HEK293 (cell line): ENCODE measurements at regions not wholly inside any gene's neighbourhood (a gene's known extent, or its start where the extent isn't known, plus 50 kb on each side); places are given as distances from the start of the nearest gene placed in this dataset.
A peak's percentile ranks its signal among the peaks of the same experiment; 100 is the strongest.

Source experiments
- CTCF ChIA-PET: fragments of 350-600 bp; formaldehyde crosslinking; extraction: SDS; loops from one replicate; lab custom pipeline; 2021; ENCODE audit warnings: antibody characterized with exemption; lab: Yijun Ruan, JAX
- POLR2A ChIA-PET: fragments of 300-600 bp; formaldehyde crosslinking; extraction: SDS; loops from one replicate; lab custom pipeline; 2020; ENCODE audit warnings: antibody characterized with exemption, inconsistent platforms; lab: Yijun Ruan, JAX
- H3K27ac ChIP-seq: fragments of 200-500 bp; sonication (Bioruptor generic); 2 replicates; pipeline ENCODE4 v1.5.1; 2014; ENCODE audit warnings: low read depth, low read length, control low read depth, inconsistent platforms; ENCODE audit errors: extremely low read depth
- H3K36me3 ChIP-seq, 2 experiments: fragments of 200-500 bp in 1 of 2; sonication (Bioruptor generic) in 1 of 2; 1 replicate in 1 of 2; 2 replicates in 1 of 2; pipeline ENCODE4 v1.5.1; 2014 to 2017; ENCODE audit warnings: inconsistent platforms in 2 of 2, low read length in 2 of 2; ENCODE audit not compliant: control insufficient read depth in 2 of 2, insufficient read depth in 1 of 2
- H3K4me1 ChIP-seq: fragments of 200-500 bp; sonication (Bioruptor generic); 2 replicates; pipeline ENCODE4 v1.5.1; 2014; ENCODE audit warnings: mild to moderate bottlenecking, low read length, inconsistent platforms; ENCODE audit not compliant: control insufficient read depth, insufficient read depth
- H3K4me3 ChIP-seq: 2 replicates; pipeline ENCODE4 v1.5.1; 2011; ENCODE audit warnings: low read depth, mild to moderate bottlenecking, control low read depth, low read length, moderate library complexity
- H3K9me3 ChIP-seq: fragments of 200-500 bp; sonication (Bioruptor generic); 2 replicates; pipeline ENCODE4 v1.5.1; 2014; ENCODE audit warnings: low read depth, low read length, inconsistent platforms; ENCODE audit not compliant: control insufficient read depth, insufficient read depth
- EGR2 ChIP-seq: fragments of 450-650 bp; formaldehyde crosslinking; IDR thresholded peaks from 2 replicates; pipeline ENCODE4 v1.5.1; 2016; ENCODE audit warnings: low read depth, missing biosample characterization, missing genetic modification characterization
- HOXD13 ChIP-seq: sonication (generic); formaldehyde crosslinking; IDR thresholded peaks from 2 replicates; pipeline ENCODE4 v1.8.0; 2022; ENCODE audit warnings: missing genetic modification reagents, borderline replicate concordance
- KLF7 ChIP-seq: fragments of 450-650 bp; formaldehyde crosslinking; IDR thresholded peaks from 2 replicates; pipeline ENCODE4 v1.5.1; 2016; ENCODE audit warnings: missing biosample characterization, missing genetic modification characterization, borderline replicate concordance
- SCRT2 ChIP-seq: fragments of 450-650 bp; formaldehyde crosslinking; IDR thresholded peaks from 2 replicates; pipeline ENCODE4 v1.5.1; 2016; ENCODE audit warnings: missing biosample characterization, missing genetic modification characterization
- SP2 ChIP-seq: fragments of 450-650 bp; formaldehyde crosslinking; IDR thresholded peaks from 2 replicates; pipeline ENCODE4 v1.5.1; 2016; ENCODE audit warnings: missing biosample characterization, missing genetic modification characterization
- TRIM28 ChIP-seq: IDR thresholded peaks from 2 replicates; pipeline ENCODE4 v1.6.1; 2011; ENCODE audit warnings: low read length, control low read depth, borderline replicate concordance
- YY2 ChIP-seq: fragments of 450-650 bp; formaldehyde crosslinking; IDR thresholded peaks from 2 replicates; pipeline ENCODE4 v1.5.1; 2016; ENCODE audit warnings: missing biosample characterization, missing genetic modification characterization
- ZBTB21 ChIP-seq: fragments of 450-650 bp; formaldehyde crosslinking; IDR thresholded peaks from 2 replicates; pipeline ENCODE4 v1.5.1; 2017; ENCODE audit warnings: missing biosample characterization, missing genetic modification characterization
- ZNF132 ChIP-seq: fragments of 450-650 bp; formaldehyde crosslinking; IDR thresholded peaks from 2 replicates; pipeline ENCODE4 v1.5.1; 2017; ENCODE audit warnings: missing biosample characterization, missing genetic modification characterization, borderline replicate concordance
- ZNF16 ChIP-seq: fragments of 450-650 bp; formaldehyde crosslinking; IDR thresholded peaks from 2 replicates; pipeline ENCODE4 v1.5.1; 2016; ENCODE audit warnings: low read depth, missing biosample characterization, missing genetic modification characterization
- ZNF248 ChIP-seq: fragments of 450-650 bp; formaldehyde crosslinking; IDR thresholded peaks from 2 replicates; pipeline ENCODE4 v1.5.1; 2017; ENCODE audit warnings: missing biosample characterization, missing genetic modification characterization
- ZNF266 ChIP-seq: fragments of 450-650 bp; formaldehyde crosslinking; IDR thresholded peaks from 2 replicates; pipeline ENCODE4 v1.5.1; 2016; ENCODE audit warnings: missing biosample characterization, missing genetic modification characterization, low read depth
- ZNF571 ChIP-seq: fragments of 450-650 bp; formaldehyde crosslinking; IDR thresholded peaks from 2 replicates; pipeline ENCODE4 v1.5.0; 2017; ENCODE audit warnings: missing biosample characterization, missing genetic modification characterization
- ZNF596 ChIP-seq: fragments of 450-650 bp; IDR thresholded peaks from 2 replicates; pipeline ENCODE4 v1.5.0; 2018; ENCODE audit warnings: missing biosample characterization, mild to moderate bottlenecking, missing genetic modification characterization, moderate library complexity
- ZNF621 ChIP-seq: fragments of 450-650 bp; formaldehyde crosslinking; IDR thresholded peaks from 2 replicates; pipeline ENCODE4 v1.5.1; 2017; ENCODE audit warnings: missing biosample characterization, missing genetic modification characterization
- ZNF626 ChIP-seq: fragments of 450-650 bp; sonication (Bioruptor Pico); formaldehyde crosslinking; IDR thresholded peaks from 2 replicates; pipeline ENCODE4 v1.5.1; 2018; ENCODE audit warnings: missing biosample characterization, missing genetic modification characterization, inconsistent platforms
- ZNF791 ChIP-seq: fragments of 450-650 bp; formaldehyde crosslinking; IDR thresholded peaks from 2 replicates; pipeline ENCODE4 v1.5.1; 2016; ENCODE audit warnings: missing biosample characterization, missing genetic modification characterization
- ZNF792 ChIP-seq: fragments of 450-650 bp; formaldehyde crosslinking; IDR thresholded peaks from 2 replicates; pipeline ENCODE4 v1.5.1; 2016; ENCODE audit warnings: missing biosample characterization, missing genetic modification characterization
- TF ChIP-seq, protein P1 (sequence below): fragments of 450-650 bp; formaldehyde crosslinking; IDR thresholded peaks from 2 replicates; pipeline ENCODE4 v1.5.1; 2017; ENCODE audit warnings: missing biosample characterization, missing genetic modification characterization
- TF ChIP-seq, protein P2 (sequence below): fragments of 450-650 bp; IDR thresholded peaks from 2 replicates; pipeline ENCODE4 v1.5.1; 2018; ENCODE audit warnings: missing biosample characterization, mild to moderate bottlenecking, missing genetic modification characterization
- TF ChIP-seq, protein P3 (sequence below): fragments of 450-650 bp; formaldehyde crosslinking; IDR thresholded peaks from 2 replicates; pipeline ENCODE4 v1.5.1; 2017; ENCODE audit warnings: missing biosample characterization, missing genetic modification characterization
- TF ChIP-seq, protein P4 (sequence below): fragments of 450-650 bp; formaldehyde crosslinking; IDR thresholded peaks from 2 replicates; pipeline ENCODE4 v1.5.1; 2016; ENCODE audit warnings: missing biosample characterization, missing genetic modification characterization

DNA sequence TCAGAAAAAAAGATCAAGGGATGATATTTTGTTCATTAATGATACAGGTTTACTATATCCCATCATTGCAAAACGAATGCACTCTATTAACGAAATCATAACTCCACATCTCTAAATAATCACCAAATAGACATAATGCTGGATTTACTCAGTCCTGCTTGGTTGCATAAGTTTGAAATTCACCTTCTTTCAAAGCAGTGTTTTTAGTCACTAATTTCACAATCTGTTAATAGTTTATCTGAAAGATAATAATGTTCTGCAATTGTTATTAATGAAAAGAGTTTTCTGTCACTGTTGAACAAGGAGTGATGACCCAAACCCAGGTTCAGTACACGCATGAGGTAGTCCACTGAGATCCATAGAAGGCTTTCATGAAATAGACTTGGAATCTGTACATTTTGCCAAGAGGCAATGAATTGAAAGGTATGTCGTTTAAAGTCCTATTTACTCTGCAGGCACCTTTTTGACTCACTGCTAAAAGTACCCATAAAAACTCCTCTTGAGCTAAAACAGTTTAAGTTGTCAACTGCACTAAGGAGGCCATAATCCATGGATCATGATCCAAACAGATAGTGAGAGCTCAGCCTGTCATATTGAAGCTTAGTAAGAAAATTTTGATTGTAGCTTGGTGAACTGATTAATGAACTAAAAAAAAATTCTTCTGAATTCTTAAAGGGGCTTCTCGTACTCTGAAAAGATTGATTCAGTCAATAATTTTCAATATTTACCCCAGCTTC is 75.6 kb upstream of the MBNL1 start:
- Histone ChIP-seq H3K36me3 (no peaks in the 10 kb centered on the region), H3K9me3 (no peaks in the 10 kb centered on the region), H3K4me3 (no peak overlapping the region), H3K27ac (no peak overlapping the region), H3K4me1 (no peaks in the 10 kb centered on the region)
- TF ChIP-seq YY2 (tag by site-specific recombination) (no peak), SP2 (tag by site-specific recombination) (no peak)
- POLR2A ChIA-PET, result no interaction called here
- CTCF ChIA-PET, result interaction anchor here (1.0 kb wide), 1 partner anchor 9 kb away, joined by 4 read pairs; no protein-coding TSS in a partner anchor

DNA sequence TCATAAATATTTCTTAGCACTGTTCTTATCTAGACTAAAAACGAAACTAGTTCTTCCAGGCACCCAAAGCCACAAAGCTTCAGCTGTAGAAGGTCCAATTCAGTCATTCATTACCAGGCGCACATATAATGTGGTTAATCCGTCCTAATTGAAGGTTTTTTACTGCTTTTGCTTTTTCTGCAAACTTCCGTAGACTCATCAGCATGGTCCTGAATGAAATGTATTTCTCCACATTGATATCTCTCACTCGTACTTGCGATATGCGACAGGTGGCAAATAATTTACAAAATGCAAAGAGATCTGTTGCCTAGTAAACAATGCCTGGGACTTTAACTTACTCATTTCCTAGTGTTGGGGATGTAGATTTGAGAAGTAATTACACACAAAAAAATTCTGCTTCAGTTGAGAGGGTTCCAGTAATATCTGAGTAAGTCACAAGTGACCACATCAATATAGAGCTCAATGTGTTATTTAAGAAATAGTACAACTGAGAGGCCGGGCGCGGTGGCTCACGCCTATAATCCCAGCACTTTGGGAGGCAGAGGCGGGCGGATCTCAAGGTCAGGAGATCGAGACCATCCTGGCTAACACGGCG is 75.0 kb upstream of the MBNL1 start:
- no peak overlapping the region for H3K4me3 ChIP-seq
- no peaks in the 10 kb centered on the region for H3K9me3 ChIP-seq
- TF ChIP-seq SCRT2, result peak; percentile 78
- TF ChIP-seq ZNF596 (tag by site-specific recombination), result no peak
- ChIA-PET CTCF (interaction anchor here (0.6 to 1.0 kb wide), 3 partner anchors 10 to 121 kb away, joined by 3 to 4 read pairs (median 4); no protein-coding TSS in a partner anchor), POLR2A (no interaction called here)
- no peak overlapping the region for H3K27ac ChIP-seq
- no peaks in the 10 kb centered on the region for H3K36me3 ChIP-seq
- H3K4me1 ChIP-seq, result no peaks in the 10 kb centered on the region

DNA sequence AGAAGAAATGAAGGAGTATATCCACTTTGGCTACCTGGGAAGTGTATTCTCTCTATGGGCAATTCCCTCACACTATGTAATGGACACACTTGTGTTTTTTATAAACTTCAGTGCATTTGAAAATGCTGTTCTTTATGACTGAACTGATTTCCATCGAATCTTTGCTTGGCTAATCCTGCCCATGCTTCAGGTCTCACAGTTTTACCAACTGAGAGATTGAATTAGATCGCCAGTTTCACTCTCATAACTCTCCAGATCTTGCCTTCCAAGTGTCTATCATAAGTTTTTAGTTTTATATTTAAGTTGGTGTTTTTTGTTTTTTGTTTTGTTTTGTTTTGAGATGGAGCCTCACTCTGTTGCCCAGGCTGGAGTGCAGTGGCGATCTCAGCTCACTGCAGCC is 73.5 kb upstream of the MBNL1 start:
- CTCF ChIA-PET, result no interaction called here
- no peak overlapping the region for H3K27ac ChIP-seq
- H3K4me3 ChIP-seq, result no peak overlapping the region
- TF ChIP-seq, protein P1, sequence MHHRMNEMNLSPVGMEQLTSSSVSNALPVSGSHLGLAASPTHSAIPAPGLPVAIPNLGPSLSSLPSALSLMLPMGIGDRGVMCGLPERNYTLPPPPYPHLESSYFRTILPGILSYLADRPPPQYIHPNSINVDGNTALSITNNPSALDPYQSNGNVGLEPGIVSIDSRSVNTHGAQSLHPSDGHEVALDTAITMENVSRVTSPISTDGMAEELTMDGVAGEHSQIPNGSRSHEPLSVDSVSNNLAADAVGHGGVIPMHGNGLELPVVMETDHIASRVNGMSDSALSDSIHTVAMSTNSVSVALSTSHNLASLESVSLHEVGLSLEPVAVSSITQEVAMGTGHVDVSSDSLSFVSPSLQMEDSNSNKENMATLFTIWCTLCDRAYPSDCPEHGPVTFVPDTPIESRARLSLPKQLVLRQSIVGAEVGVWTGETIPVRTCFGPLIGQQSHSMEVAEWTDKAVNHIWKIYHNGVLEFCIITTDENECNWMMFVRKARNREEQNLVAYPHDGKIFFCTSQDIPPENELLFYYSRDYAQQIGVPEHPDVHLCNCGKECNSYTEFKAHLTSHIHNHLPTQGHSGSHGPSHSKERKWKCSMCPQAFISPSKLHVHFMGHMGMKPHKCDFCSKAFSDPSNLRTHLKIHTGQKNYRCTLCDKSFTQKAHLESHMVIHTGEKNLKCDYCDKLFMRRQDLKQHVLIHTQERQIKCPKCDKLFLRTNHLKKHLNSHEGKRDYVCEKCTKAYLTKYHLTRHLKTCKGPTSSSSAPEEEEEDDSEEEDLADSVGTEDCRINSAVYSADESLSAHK (tag by site-specific recombination), result no peak
- TF ChIP-seq ZNF132 (no peak), ZBTB21 (tag by site-specific recombination) (no peak)
- no peaks in the 10 kb centered on the region for H3K36me3 ChIP-seq
- H3K4me1 ChIP-seq, result no peaks in the 10 kb centered on the region
- H3K9me3 ChIP-seq, result no peaks in the 10 kb centered on the region
- POLR2A ChIA-PET, result no interaction called here

DNA sequence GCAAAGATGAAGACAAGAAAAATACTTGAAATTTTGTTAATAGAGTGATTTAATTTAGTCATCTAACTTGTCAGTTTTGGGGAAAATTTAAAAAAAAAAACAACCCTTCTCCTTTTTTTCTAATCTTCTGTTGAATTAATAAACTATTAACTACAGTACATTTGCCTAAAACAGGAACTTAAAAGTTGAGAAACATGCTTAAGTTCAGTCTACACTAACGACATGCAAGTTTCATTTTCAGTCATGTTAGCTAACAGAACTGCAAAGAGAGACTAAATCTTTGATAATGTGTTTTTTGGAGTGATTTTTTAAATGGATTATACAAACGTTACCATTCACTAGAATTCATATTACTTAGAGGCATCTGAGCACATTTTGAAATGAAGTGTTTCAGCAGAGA is 71.9 kb upstream of the MBNL1 start:
- Histone ChIP-seq H3K4me3 (no peak overlapping the region), H3K27ac (no peak overlapping the region), H3K9me3 (no peaks in the 10 kb centered on the region), H3K36me3 (no peaks in the 10 kb centered on the region), H3K4me1 (no peaks in the 10 kb centered on the region)
- ChIA-PET POLR2A (no interaction called here), CTCF (no interaction called here)
- TF ChIP-seq ZNF16 (tag by site-specific recombination) (no peak), ZNF266 (tag by site-specific recombination) (no peak), HOXD13 (CRISPR knock-in tag) (no peak), ZNF621 (tag by site-specific recombination) (no peak), ZNF791 (tag by site-specific recombination) (no peak), EGR2 (no peak), ZNF792 (tag by site-specific recombination) (no peak), ZNF248 (tag by site-specific recombination) (no peak), ZNF626 (tag by site-specific recombination) (no peak), ZNF571 (tag by site-specific recombination) (no peak), KLF7 (no peak), TRIM28 (no peak)
- TF ChIP-seq, protein P2, sequence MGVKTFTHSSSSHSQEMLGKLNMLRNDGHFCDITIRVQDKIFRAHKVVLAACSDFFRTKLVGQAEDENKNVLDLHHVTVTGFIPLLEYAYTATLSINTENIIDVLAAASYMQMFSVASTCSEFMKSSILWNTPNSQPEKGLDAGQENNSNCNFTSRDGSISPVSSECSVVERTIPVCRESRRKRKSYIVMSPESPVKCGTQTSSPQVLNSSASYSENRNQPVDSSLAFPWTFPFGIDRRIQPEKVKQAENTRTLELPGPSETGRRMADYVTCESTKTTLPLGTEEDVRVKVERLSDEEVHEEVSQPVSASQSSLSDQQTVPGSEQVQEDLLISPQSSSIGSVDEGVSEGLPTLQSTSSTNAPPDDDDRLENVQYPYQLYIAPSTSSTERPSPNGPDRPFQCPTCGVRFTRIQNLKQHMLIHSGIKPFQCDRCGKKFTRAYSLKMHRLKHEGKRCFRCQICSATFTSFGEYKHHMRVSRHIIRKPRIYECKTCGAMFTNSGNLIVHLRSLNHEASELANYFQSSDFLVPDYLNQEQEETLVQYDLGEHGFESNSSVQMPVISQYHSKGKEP (tag by site-specific recombination), result no peak
- TF ChIP-seq, protein P3, sequence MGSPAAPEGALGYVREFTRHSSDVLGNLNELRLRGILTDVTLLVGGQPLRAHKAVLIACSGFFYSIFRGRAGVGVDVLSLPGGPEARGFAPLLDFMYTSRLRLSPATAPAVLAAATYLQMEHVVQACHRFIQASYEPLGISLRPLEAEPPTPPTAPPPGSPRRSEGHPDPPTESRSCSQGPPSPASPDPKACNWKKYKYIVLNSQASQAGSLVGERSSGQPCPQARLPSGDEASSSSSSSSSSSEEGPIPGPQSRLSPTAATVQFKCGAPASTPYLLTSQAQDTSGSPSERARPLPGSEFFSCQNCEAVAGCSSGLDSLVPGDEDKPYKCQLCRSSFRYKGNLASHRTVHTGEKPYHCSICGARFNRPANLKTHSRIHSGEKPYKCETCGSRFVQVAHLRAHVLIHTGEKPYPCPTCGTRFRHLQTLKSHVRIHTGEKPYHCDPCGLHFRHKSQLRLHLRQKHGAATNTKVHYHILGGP, result no peak
- TF ChIP-seq, protein P4, sequence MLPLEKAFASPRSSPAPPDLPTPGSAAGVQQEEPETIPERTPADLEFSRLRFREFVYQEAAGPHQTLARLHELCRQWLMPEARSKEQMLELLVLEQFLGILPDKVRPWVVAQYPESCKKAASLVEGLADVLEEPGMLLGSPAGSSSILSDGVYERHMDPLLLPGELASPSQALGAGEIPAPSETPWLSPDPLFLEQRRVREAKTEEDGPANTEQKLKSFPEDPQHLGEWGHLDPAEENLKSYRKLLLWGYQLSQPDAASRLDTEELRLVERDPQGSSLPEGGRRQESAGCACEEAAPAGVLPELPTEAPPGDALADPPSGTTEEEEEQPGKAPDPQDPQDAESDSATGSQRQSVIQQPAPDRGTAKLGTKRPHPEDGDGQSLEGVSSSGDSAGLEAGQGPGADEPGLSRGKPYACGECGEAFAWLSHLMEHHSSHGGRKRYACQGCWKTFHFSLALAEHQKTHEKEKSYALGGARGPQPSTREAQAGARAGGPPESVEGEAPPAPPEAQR (tag by site-specific recombination), result no peak
